Fibroblast of skin of right biceps (primary cell): ENCODE measurements at regions not wholly inside any gene's neighbourhood (a gene's known extent, or its start where the extent isn't known, plus 50 kb on each side); places are given as distances from the start of the nearest gene placed in this dataset.

ENCODE experiments used
- DNase-seq: peaks from one replicate; pipeline ENCODE4 v3.0.0-alpha.2; 2013

DNA sequence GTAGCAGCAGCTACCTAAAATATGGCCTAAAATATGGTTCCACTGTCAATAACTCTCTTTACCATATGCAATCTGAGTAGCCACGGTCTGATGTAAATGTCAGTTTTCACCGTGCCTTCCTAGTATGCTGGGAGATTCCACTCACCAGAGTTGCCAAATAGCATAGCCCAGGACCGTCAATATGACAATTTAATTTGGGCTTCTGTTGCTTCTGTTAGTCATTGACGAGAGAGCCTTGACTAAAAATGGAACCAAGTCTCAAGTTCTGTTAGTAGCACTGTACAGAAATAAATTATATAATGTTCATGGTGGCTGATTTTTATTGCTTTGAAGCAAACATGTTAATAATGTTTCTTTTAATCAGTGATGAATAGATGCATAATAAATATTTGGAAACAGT, 348.4 kb downstream of the BCAT1 start:
- peak; percentile 65 for DNase-seq

- DNase-seq, result no peak
These were observed 349.2 kb downstream of the BCAT1 start for GRCh38 chr12:24599736-24600135.

DNA sequence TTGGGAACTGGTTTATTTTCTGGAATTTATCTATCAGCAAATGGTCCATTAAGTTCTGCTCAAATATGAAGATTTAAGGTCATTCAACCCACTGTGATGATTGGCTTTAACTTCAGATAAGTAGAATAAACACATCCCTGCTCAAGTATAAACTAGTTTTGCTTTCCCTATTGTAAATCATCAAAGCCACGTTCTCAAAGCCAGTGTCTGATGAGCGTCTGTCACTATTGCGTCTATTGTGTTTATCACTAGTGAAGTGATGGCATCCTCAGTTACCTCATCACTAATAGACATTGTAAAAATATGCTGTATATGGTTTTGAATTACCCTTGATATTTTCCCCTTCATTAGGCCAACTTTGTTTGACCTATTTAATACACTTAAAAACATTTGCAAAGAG, 351.3 kb downstream of the BCAT1 start:
- DNase-seq, result no peak

DNA sequence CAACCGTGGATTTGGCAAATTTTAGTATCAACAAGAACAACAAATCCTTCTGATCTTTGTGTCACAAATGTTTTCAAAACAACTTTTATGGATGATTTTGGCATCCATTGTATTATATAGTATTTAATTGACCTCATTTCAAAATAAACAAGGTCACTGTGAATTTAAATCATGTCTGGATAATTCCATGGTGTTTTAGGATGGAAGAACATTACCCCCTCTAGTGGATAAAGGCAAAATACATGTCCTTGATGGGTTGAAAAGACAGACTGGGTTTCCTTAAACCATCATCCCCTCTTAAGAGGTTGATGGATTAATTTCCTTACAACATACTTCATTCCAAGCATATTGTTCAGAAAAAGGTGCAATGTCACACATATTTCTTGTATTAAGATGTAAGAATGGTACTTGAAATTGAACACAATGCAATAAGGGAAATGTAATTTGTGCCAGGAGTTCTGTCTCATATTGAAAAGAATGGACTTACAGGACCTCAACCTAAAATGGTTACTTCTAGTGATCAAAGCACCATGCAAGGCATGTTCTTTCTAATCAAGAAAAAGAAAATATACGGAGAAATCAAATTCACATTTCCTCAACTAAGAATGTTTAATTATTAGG, 352.0 kb downstream of the BCAT1 start:
- peak; percentile 33 for DNase-seq

DNA sequence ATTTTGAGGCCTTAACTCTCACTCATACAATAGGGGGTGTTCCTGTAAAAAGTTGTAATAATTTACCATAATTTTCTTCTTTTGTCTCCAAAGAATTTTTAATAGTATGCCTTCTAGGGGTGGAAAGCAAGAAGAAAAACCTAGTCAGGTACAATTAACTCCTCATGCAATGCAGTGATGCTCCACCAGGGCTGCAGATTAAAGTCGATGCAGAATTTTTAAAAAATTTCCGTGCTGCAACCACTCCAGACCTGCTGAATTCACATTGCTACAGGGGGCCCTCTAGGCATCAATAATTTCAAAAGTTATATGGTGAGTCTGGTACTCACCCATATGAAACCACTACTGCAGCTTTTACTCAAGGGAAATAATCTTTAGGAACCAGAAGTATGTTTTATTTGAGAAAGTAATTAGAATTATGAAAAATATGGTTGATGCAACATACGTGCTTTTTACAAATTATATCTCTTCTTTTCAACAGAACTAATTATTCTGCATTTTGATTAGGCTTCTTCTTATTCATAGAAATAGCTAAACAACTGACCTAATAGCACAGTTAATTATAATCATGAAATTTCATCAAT, 353.2 kb downstream of the BCAT1 start:
- no peak for DNase-seq

DNA sequence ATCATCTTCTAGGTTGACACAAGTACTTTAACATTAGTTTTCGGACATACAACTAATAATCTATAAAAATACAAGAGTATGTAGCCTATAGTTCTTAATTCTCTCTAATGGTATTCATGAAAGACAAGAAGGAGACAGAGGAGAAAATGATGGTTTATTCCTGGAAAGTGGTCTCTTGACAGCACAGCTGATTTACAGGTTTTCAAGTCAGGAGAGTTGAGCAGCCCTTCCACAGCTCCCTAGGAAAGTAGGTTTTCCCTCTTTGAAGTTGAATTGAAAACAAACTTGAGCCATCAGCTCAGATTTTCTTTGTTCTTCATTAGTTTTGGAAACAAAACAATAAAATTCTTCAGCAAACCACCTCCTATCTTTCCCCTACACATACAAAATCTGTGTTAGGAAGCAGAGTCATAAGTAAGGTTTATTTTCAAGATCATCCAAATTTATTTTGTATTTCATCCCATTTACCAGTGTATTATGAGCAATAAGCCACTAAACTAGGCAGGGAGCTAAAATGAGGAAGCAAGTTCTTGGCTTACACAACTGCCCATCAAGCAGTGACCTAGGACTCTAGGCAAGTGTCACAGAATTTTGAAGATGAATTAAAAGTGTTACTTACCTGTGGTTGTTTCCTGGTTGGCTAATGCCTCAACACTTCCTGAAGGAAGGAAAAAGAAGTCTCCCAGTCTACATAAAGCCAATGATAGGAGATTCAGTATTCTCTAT, 357.0 kb downstream of the BCAT1 start:
- no peak for DNase-seq

GRCh38 chr12:24591079-24591626, 357.7 kb downstream of the BCAT1 start:
- no peak for DNase-seq

GRCh38 chr12:24586293-24586692, 362.6 kb downstream of the BCAT1 start:
- no peak for DNase-seq

DNA sequence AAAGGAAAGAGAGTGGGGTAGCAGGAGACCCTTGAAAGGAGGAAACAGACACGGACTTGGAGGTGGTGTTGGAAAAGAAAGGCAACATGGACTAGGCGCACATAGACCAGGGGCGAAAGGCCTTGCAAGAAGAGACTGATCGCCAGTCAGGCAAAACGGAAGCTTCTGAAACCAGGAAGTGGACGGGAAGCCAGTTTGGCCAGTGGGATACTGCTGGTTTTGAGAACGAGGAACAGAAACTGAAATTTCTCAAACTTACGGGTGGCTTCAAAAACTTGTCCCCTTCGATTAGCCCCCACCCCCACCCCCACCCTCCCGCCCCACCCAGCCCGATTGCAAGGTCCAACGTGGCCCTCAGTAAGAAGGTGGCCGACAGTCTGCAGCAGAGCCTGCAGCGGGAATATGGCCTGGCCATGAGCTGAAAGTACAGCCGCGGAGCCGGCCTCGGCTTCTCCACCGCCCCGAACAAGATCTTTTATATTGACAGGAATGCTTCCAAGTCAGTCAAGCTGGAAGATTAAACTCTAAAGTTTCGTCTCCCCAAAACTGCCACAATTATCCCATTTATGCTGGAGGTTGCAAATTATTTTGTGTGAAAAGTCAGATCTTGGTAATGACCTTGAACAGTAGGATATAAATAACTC, 364.7 kb downstream of the BCAT1 start:
- DNase-seq, result no peak

GRCh38 chr12:24582954-24583601, 365.8 kb downstream of the BCAT1 start:
- no peak for DNase-seq

- DNase-seq, result no peak
These were observed 374.4 kb downstream of the BCAT1 start for GRCh38 chr12:24574538-24574937.

DNA sequence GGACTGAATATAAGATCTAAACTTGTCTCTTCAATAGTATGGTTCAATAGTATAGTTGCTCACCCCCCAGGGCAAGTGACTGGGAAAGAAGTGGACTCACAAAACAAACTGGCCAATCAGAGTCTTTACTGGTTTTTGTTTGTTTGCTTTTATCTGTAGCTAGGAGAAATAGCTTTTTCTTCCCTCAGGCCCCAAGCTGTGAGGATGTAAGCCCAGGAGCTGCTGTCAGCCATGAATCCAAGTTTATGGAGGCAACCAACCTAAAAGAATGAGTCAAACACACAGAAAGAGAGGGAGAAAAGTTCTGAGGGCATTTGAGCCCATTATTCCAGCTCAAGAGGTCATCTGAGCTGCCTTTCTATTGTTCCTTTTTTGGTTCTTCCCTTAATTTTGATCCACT, 375.3 kb downstream of the BCAT1 start:
- no peak for DNase-seq

- DNase-seq, result peak; percentile 8
These were observed 383.6 kb downstream of the BCAT1 start for GRCh38 chr12:24565300-24565699.

- peak; percentile 18 for DNase-seq
These were observed 386.0 kb downstream of the BCAT1 start for GRCh38 chr12:24562771-24563431.

DNA sequence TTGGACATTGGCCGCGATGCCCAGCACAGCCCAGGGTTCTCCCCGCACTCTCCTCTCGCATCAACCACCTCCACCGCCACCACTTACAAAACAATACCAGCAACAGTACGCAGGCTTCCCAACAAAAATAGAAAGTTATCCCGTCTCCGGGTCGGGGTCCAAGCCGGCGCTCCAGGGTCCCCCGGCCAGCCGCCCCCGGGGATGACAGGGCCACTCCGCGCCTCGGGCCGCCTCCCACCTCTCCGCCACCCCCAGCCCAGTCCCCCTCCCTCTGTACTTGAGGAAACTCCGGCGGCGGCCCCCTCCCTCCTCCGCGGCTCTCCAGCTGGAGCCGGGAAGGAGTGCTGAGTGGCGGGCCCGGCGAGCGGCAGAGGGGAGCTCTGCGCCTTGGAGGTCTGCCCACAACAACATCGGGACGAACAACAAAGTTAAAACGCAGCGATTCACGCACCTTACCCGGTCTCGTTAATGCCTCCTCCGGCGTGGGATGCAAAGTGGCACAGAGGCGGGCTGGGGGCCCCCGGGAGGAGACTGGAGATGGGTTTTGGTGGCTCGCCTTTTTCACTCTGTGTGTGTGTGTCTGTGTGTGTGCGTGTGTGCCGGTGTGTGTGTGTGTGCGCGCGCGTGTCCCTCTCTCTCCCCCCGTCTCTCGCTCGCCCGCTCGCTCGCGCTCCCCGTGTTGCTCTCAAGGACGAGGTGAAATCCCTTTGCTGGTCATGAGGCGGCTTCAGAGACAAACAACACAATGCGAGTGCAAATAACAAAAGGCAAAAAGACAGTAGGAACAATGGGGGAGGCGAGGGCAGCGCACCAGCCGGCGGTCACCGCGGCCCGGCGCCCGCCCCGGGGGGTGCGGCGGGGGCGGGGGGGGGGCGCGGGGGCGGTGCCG, 386.8 kb downstream of the BCAT1 start:
- peak; percentile 41 for DNase-seq

DNA sequence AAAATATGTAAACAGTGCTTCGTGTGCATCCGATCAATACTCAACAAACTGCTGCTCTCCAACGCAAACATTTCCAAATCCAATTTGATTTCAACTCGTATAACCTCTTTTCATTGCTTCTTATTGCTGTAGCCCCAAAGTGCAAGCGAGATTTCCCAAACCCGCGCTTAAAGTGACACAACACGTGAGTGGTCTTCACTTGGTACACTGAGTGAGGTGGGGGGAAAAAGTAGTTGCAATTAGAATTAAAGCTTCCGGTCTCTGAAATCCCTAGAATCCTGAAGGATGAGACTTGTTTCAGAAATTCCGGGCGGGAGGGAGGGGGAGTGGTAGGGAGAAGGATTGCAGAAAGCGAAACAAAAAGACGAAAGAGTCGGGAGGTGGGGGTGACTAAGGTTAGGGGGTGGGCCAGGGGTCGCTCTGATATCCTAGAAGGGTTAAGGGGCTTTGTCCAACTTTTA, 387.5 kb downstream of the BCAT1 start:
- DNase-seq, result peak; percentile 38

GRCh38 chr12:24560831-24561271, 388.1 kb downstream of the BCAT1 start:
- no peak for DNase-seq

DNA sequence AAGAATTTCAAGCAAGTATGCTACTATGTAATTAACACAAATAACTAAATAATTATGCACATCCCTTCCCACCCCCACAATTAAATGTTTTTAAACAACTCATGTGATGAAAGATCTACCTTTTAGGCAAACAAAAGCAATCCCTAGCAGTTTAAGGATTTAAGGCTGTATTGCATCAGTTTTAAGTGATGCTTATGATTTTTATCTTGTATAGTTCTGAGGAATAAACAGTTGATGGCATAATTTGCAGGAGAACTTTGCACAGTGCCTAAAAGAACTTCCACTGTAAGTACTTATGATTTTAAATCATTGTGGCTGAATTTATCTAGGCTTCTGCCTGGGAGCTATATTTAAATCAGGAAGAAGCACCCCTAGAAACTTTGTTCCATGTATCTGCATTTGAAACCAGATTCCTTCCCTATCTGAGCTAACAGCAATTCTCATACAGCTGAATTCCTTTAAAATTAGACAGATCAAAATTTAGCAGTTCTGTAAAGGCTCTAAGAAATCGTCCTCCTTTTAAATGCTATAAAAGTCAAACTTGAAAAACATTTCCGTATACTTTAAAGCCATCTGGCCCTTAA, 388.6 kb downstream of the BCAT1 start:
- no peak for DNase-seq

DNA sequence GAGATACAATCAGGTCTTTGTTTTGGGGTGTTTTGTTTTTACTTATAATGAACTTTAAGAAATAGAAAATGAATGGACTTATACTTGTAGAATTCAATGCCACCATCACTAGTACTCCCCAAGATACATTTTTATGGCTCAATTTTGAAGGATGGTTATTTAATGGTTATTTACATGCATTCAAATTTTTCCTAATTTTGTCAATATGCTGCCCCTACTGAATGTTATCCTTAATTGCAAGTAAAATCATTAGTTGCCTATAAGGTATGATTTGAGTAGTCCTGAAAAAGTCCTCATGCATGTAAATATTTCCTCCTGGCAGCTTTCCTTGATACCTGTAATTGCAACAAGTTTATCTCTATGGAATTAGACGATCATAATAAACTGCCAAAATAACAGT, 391.2 kb downstream of the BCAT1 start:
- DNase-seq, result no peak

GRCh38 chr12:24555730-24556129, 393.2 kb downstream of the BCAT1 start:
- no peak for DNase-seq
